Subcutaneous abdominal adipose tissue (tissue), 5 donors: ENCODE measurements at regions not wholly inside any gene's neighbourhood (a gene's known extent, or its start where the extent isn't known, plus 50 kb on each side); places are given as distances from the start of the nearest gene placed in this dataset.

Source experiments
- H3K27ac ChIP-seq: one replicate; pipeline ENCODE4 v1.7.0; 2013; ENCODE audit warnings: low read depth, mild to moderate bottlenecking, inconsistent platforms, low read length, moderate library complexity
- H3K27me3 ChIP-seq, 5 donors: one replicate each; pipeline ENCODE4 v1.7.0; 2013; ENCODE audit warnings: low read length in 5 of 5, inconsistent platforms in 1 of 5; ENCODE audit not compliant: control insufficient read depth in 5 of 5, insufficient read depth in 4 of 5
- H3K36me3 ChIP-seq, 5 donors: one replicate each; pipeline ENCODE4 v1.7.0; 2013; ENCODE audit warnings: low read length in 5 of 5; ENCODE audit not compliant: control insufficient read depth in 5 of 5, insufficient read depth in 5 of 5
- H3K4me1 ChIP-seq, 5 donors: one replicate each; pipeline ENCODE4 v1.7.0; 2013; ENCODE audit warnings: low read length in 5 of 5, mild to moderate bottlenecking in 3 of 5, moderate library complexity in 1 of 5; ENCODE audit not compliant: control insufficient read depth in 5 of 5, insufficient read depth in 5 of 5
- H3K4me3 ChIP-seq, 5 donors: one replicate each; pipeline ENCODE4 v1.7.0; 2013; ENCODE audit warnings: low read length in 5 of 5, low read depth in 1 of 5
- H3K9ac ChIP-seq, 5 donors: one replicate each; pipeline ENCODE4 v1.7.0; 2013; ENCODE audit warnings: low read length in 5 of 5, mild to moderate bottlenecking in 4 of 5, moderate library complexity in 3 of 5
- H3K9me3 ChIP-seq, 5 donors: one replicate each; pipeline ENCODE4 v1.7.0; 2013; ENCODE audit warnings: low read length in 5 of 5; ENCODE audit not compliant: control insufficient read depth in 5 of 5
- donor health status: healthy.
- donor health status: healthy.
- donor health status: healthy.
- donor health status: healthy.
- donor health status: healthy.

DNA sequence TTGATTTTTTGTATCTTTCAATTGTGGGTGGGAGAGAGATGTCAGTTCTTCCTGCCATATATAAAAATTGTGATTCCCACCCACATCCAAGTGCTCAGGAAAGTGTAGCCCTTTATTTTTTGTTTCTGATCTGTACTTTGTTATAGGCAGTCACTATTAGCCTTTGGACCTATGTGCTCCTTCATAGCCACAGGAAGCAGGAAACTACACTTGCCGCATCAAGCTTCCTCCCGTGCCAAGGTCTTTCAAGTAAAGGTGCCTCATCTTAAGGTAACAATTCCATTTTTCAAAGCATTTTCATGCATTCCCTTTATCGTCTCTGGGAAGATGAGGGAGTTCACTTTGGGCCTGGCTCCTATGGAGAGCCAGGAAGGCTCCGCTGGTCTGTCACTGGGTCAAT lies 339.0 kb downstream of the DIRAS2 start:
- Histone ChIP-seq H3K36me3 (no peaks in the 10 kb centered on the region), H3K9me3 (no peaks in the 10 kb centered on the region), H3K27ac (no peak overlapping the region), H3K27me3 (peaks cover 0 to 14% (median 8%) of the 10 kb centered on the region in 5 donors), H3K4me3 (no peak overlapping the region), H3K9ac (no peak overlapping the region), H3K4me1 (no peaks in the 10 kb centered on the region)

DNA sequence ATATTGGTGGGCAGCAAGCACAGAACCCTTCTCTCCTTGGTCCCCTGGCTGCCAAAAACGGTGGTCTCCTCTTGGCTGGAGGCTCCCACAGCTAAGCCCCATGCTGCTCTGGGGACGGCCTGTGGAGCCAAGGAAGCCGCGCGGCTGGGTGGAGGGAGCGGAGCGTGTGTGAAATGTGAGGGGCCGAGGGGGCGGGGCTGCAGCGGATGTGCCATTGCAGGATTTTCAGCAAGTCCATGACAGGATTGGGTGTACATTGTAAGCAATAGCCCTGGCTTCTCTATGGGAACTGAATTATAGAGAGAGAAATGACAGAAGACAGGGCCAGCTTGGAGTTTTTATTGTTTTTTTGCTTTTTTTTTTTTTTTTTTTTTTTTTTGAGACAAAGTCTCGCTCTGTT lies 336.5 kb downstream of the DIRAS2 start:
- Histone ChIP-seq H3K9me3 (no peaks in the 10 kb centered on the region), H3K27me3 (peaks cover 0 to 14% (median 8%) of the 10 kb centered on the region in 5 donors), H3K27ac (no peak overlapping the region), H3K9ac (no peak overlapping the region), H3K4me1 (no peaks in the 10 kb centered on the region), H3K36me3 (no peaks in the 10 kb centered on the region), H3K4me3 (no peak overlapping the region)

DNA sequence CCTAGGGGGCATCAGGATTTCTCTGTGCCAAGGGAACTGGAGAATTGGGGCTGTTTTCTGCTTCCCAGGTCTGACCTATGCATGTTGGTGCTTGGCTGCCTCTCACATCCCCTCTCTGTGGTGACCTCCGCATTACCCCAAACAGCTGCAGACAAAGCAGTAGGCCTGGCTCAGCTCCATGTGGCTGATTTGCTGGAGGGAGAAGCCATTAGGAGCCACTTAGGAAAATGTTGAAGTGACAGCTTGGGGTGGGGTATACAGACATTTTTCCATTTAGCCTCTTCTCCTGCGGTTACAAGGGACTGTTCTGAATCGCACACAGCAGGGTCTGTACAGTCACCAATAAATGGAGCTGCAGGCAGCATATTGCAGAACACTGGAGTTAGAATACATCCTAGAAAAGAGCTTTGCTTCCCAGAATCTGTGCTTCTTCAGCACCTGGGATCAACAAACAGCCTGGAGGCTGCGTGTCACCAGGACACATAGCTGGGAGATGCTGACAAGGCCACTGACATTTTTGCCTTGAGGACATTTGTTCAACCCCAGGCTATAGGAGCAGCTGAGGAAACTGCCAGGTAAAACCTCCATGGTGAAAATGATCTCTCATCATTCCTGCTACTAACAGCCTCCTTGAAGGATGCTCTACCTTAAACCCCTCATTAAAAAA lies 335.3 kb downstream of the DIRAS2 start:
- Histone ChIP-seq H3K36me3 (no peaks in the 10 kb centered on the region), H3K9ac (no peak overlapping the region), H3K27ac (no peak overlapping the region), H3K4me1 (no peaks in the 10 kb centered on the region), H3K9me3 (no peaks in the 10 kb centered on the region), H3K4me3 (no peak overlapping the region), H3K27me3 (peaks cover 0 to 14% (median 5%) of the 10 kb centered on the region in 5 donors)

DNA sequence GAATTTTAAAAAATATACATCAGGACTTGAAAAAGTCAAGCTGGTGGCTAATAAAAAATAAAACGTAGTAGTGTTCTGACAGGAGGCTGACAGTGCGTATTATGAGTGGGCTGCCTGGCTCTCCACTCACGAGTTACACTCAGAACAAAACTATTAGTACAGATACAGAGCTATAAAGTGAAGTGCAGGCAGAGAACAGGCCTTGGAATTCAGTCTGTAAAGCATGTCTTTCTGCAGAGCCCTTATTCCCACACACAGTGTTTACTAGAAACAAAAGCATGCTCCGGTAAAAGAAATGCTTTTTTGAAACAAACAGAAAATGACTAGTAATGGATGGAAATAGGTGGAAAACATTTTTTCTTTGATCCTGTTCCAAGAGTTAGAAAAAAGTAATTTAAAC lies 334.7 kb downstream of the DIRAS2 start:
- no peaks in the 10 kb centered on the region for H3K9me3 ChIP-seq
- peaks cover 0 to 14% (median 4%) of the 10 kb centered on the region in 5 donors for H3K27me3 ChIP-seq

DNA sequence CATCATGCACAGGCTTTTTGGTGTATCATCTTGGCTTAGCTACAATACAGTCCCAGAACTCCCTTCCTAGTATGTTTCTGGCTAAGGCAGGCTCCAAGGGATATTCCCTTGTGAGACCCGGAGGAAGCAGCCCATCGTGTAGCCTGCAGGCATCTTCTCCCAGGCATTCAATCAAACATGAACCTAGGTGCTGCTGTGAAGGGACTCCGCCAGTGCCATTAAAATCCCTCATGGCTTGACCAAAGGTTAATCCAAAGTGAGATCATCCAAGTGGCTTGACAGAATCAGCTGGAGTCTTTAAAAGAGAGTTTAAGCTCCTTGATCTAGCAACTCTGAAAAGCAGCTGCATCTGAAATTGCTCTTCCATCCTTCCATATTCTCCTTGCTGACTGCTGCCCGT lies 333.9 kb downstream of the DIRAS2 start:
- Histone ChIP-seq H3K36me3 (no peaks in the 10 kb centered on the region), H3K27me3 (peaks cover 0 to 14% (median 2%) of the 10 kb centered on the region in 5 donors), H3K27ac (no peak overlapping the region), H3K4me3 (no peak overlapping the region), H3K4me1 (no peaks in the 10 kb centered on the region), H3K9me3 (no peaks in the 10 kb centered on the region), H3K9ac (no peak overlapping the region)

More for the DNA sequence above, 334.7 kb downstream of the DIRAS2 start:
- H3K4me1 ChIP-seq, result no peaks in the 10 kb centered on the region
- H3K4me3 ChIP-seq, result no peak overlapping the region
- no peak overlapping the region for H3K27ac ChIP-seq
- no peaks in the 10 kb centered on the region for H3K36me3 ChIP-seq
- no peak overlapping the region for H3K9ac ChIP-seq

DNA sequence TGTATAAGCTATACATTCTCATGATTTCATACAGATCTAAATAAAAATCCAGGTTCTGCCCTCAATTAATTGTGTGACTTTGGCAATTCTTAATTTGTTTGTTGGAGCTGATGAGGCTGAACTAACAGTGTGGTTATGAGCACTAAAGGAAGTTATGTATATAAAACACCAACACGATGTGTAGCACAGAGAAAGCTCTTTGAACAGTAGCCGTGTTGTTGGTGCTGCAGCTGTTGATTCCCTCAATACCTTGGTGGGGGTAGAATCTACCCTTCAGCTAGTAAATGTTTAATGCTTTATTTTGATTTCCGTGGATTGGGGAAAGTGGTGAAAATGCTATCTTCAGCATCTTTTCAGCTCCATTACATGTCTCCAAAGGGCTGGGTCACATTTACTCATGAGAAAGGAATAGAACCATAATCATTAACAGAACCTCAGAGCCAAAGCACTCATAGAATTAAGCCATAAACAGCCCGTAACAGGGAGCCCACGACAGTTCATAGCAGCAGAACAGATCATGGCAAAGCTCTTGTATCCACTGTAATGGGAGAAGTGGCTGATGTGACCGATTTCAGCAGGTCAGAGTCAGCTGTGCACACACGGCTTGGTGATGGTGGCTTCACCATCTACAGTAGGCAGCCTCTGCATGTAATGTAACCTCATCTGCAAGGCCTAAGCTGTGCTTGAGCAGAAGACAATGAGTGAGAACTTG lies 332.7 kb downstream of the DIRAS2 start:
- H3K27ac ChIP-seq, result no peak overlapping the region
- no peak overlapping the region for H3K9ac ChIP-seq
- H3K27me3 ChIP-seq, result peaks cover 0 to 7% (median 0%) of the 10 kb centered on the region in 5 donors

DNA sequence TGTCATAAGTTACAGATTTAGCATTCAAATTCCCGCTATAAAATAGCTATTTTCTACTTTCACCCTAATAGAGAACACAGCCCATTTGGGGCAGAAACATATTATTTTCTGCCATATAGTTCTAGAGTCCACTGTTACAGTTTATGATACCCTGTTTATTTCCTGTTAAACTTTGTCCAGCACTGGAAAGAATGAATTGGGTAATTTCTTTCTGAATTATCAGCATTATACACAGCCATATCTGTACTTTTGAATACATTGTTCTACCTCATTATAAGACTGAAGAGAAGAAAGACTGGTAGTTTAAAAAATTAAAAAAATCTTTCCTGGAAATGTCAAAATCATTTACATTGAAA lies 332.1 kb downstream of the DIRAS2 start:
- Histone ChIP-seq H3K9me3 (no peaks in the 10 kb centered on the region), H3K36me3 (no peaks in the 10 kb centered on the region), H3K27ac (no peak overlapping the region), H3K27me3 (peaks cover 0 to 5% (median 0%) of the 10 kb centered on the region in 5 donors), H3K9ac (no peak overlapping the region), H3K4me3 (no peak overlapping the region), H3K4me1 (no peaks in the 10 kb centered on the region)

More for the DNA sequence above, 332.7 kb downstream of the DIRAS2 start:
- H3K4me3 ChIP-seq, result no peak overlapping the region
- H3K4me1 ChIP-seq, result no peaks in the 10 kb centered on the region
- H3K36me3 ChIP-seq, result no peaks in the 10 kb centered on the region
- no peaks in the 10 kb centered on the region for H3K9me3 ChIP-seq

DNA sequence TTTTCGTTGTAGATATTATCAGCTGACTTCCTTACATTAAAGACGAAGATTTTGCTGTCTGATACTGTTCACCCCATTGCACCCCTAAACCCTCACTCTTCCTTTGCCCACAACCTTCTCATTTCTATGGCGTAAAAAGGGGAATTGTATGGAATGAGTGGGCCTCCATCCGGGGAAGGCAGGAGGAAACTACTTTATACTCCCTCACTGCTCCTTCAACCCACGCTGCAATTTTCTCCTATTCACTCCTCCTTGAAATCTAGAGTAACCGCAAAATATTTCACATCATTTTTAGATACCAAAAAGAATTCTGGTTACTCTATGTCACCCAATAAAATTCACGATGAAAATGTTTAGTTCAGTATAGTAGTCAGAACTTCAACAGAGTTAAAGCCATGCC lies 330.8 kb downstream of the DIRAS2 start:
- H3K36me3 ChIP-seq, result no peaks in the 10 kb centered on the region

DNA sequence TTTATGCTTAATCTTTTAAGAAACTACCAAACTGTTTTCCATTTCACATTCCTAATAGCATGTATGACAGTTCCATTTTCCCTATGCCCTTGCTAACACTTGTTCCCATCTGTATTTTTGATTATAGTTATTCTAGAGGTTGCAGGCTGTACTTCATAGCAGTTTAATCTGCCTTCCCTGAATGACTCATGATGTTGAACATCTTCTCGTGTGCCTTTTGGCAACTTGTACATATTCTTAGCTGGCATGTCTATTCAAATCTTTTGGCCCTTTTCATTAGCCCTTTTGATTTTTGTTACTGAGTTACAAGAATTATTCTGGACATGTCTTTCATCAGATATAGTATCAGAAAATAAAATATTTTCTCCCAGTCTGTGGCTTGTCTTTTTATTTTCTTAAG lies 320.3 kb downstream of the DIRAS2 start:
- H3K4me3 ChIP-seq, result no peak overlapping the region
- H3K9ac ChIP-seq, result no peak overlapping the region
- H3K27ac ChIP-seq, result no peak overlapping the region
- no peaks in the 10 kb centered on the region for H3K27me3 ChIP-seq
- no peaks in the 10 kb centered on the region for H3K9me3 ChIP-seq
- no peaks in the 10 kb centered on the region for H3K36me3 ChIP-seq
- H3K4me1 ChIP-seq, result no peaks in the 10 kb centered on the region

More for the DNA sequence above, 330.8 kb downstream of the DIRAS2 start:
- Histone ChIP-seq H3K9me3 (no peaks in the 10 kb centered on the region), H3K9ac (no peak overlapping the region), H3K27me3 (peaks cover 0 to 2% (median 0%) of the 10 kb centered on the region in 5 donors), H3K4me1 (no peaks in the 10 kb centered on the region), H3K4me3 (no peak overlapping the region), H3K27ac (no peak overlapping the region)

DNA sequence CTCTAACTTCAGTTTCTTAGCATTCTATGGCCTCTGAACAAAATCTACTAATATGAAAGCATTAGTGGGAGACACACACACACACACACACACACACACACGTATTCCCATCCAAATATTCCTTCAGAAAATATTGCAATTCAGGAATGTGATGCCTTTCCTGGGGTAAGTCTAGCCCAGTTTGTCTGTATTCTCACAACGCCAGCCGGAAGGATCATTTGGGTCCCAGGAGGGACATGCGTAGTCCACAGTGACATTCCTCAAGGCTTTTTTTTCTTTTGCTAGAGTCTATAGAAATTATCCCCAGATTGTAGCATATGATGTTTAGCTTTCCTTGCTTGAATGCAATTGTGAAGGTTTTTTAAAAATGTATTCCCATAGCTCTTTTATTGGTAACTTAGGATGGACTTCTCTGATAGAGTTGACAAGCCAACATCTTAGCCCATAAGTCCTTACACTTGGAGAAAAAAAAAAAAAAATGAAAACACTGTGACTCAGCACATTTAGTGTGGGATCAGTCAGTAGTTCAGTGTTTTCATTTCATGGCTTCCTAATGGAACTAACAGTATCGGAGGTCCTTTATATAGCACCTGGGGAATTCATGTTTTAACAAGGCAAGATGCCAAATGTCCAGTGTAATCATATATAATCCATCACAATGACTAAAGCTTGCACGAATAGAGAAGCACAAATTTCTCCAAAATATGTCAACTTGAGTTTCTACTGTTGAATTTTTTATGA lies 316.5 kb downstream of the DIRAS2 start:
- Histone ChIP-seq H3K9me3 (no peaks in the 10 kb centered on the region), H3K4me1 (no peaks in the 10 kb centered on the region), H3K36me3 (no peaks in the 10 kb centered on the region), H3K4me3 (no peak overlapping the region), H3K9ac (no peak overlapping the region), H3K27ac (no peak overlapping the region), H3K27me3 (no peaks in the 10 kb centered on the region)
